HepG2 (cell line): ENCODE measurements at regions not wholly inside any gene's neighbourhood (a gene's known extent, or its start where the extent isn't known, plus 50 kb on each side); places are given as distances from the start of the nearest gene placed in this dataset.

Experiments
- ATAC-seq: fragments of 200-7000 bp; cut with Tn5 transposase; 3 replicates; pipeline ENCODE4 v1.9.1; 2020; ENCODE audit warnings: mild to moderate bottlenecking, moderate library complexity
- BruUV-seq: library from RNA; stranded (reverse); fragments of 400-500 nt; replicated peaks from 2 replicates; lab custom pipeline; 2021; lab: Mats Ljungman, UMichigan
- CTCF ChIA-PET: fragments of 300-600 bp; formaldehyde crosslinking; extraction: SDS; loops from one replicate; lab custom pipeline; 2021; ENCODE audit warnings: low total read pairs, inconsistent platforms, low intra/inter-chr PET ratio; lab: Yijun Ruan, JAX
- POLR2A ChIA-PET: fragments of 350-600 bp; sonication (Branson Sonifier 250); formaldehyde crosslinking; loops from one replicate; lab custom pipeline; 2020; ENCODE audit warnings: antibody characterized with exemption, inconsistent platforms; lab: Yijun Ruan, JAX
- DNase-seq: peaks from one replicate; pipeline ENCODE4 v3.0.0-alpha.2; 2015; ENCODE audit warnings: low spot score
- FAIRE-seq: peaks from 3 replicates; lab custom pipeline; 2011; peaks lifted over from hg19 to GRCh38; lab: Jason Lieb, UNC
- H2AFZ ChIP-seq: one replicate; pipeline ENCODE4 v1.6.1; 2011; ENCODE audit warnings: low read length, inconsistent platforms
- H3K27ac ChIP-seq: fragments of 300-600 bp; 3 replicates; pipeline ENCODE4 v1.8.0; 2011; ENCODE audit warnings: mixed run types, mild to moderate bottlenecking, mixed read lengths, low read length, inconsistent platforms; ENCODE audit not compliant: insufficient read depth; ENCODE audit errors: extremely low read length
- H3K27me3 ChIP-seq, 2 experiments: fragments of 200-600 bp in 1 of 2; 2 replicates in 1 of 2; 3 replicates in 1 of 2; pipeline versions ENCODE4 v1.6.0 to v1.8.0; 2011; ENCODE audit warnings: low read length in 2 of 2, mild to moderate bottlenecking in 2 of 2, moderate library complexity in 2 of 2, inconsistent platforms in 1 of 2; ENCODE audit not compliant: insufficient read depth in 2 of 2, control insufficient read depth in 1 of 2
- H3K36me3 ChIP-seq, 2 experiments: fragments of 200-600 bp in 1 of 2; replicated peaks in 1 of 2; 2 replicates in 1 of 2; 3 replicates in 1 of 2; pipeline versions ENCODE4 v1.5.1 to v1.8.0; 2011; ENCODE audit warnings: low read length in 2 of 2, inconsistent platforms in 1 of 2; ENCODE audit not compliant: insufficient read depth in 2 of 2, control insufficient read depth in 1 of 2
- H3K4me1 ChIP-seq: 2 replicates; pipeline ENCODE4 v1.5.1; 2012; ENCODE audit warnings: low read length, inconsistent platforms; ENCODE audit not compliant: insufficient read depth
- H3K4me2 ChIP-seq: 2 replicates; pipeline ENCODE4 v1.6.0; 2011; ENCODE audit warnings: low read depth, low read length, inconsistent platforms
- H3K4me3 ChIP-seq, 3 experiments: fragments of 200-600 bp in 1 of 3; sonication (generic), shearing (Covaris generic) in 1 of 3; replicated peaks in 1 of 3; 2 replicates each; pipeline ENCODE4 v1.5.1; 2011 to 2016; ENCODE audit warnings: low read length in 3 of 3, inconsistent platforms in 2 of 3, low read depth in 2 of 3, mild to moderate bottlenecking in 2 of 3, control low read depth in 1 of 3, mixed read lengths in 1 of 3; ENCODE audit not compliant: insufficient read depth in 1 of 3
- H3K79me2 ChIP-seq: one replicate; pipeline ENCODE4 v1.6.1; 2011; ENCODE audit warnings: low read length, inconsistent platforms; ENCODE audit not compliant: insufficient read depth
- H3K9ac ChIP-seq: 2 replicates; pipeline ENCODE4 v1.6.0; 2011; ENCODE audit warnings: mild to moderate bottlenecking, low read depth, low read length, inconsistent platforms; ENCODE audit not compliant: insufficient read depth
- H3K9me3 ChIP-seq: 2 replicates; pipeline ENCODE4 v1.5.1; 2012; ENCODE audit warnings: mild to moderate bottlenecking, low read length
- H4K20me1 ChIP-seq: 2 replicates; pipeline ENCODE4 v1.6.0; 2011; ENCODE audit warnings: inconsistent platforms, mild to moderate bottlenecking, low read length, moderate library complexity; ENCODE audit not compliant: insufficient read depth
- ATAD3A ChIP-seq: sonication (generic); formaldehyde crosslinking; IDR thresholded peaks from 2 replicates; pipeline ENCODE4 v1.4.0; 2020; ENCODE audit warnings: missing genetic modification reagents
- CC2D1A ChIP-seq: sonication (generic); formaldehyde crosslinking; IDR thresholded peaks from 2 replicates; pipeline ENCODE4 v1.8.1; 2023; ENCODE audit warnings: mild to moderate bottlenecking, missing genetic modification reagents
- CERS6 ChIP-seq: sonication (generic); formaldehyde crosslinking; IDR thresholded peaks from 2 replicates; pipeline ENCODE4 v1.5.0; 2020; ENCODE audit warnings: missing genetic modification reagents
- ELK4 ChIP-seq: sonication (generic); formaldehyde crosslinking; IDR thresholded peaks from 2 replicates; pipeline ENCODE4 v1.9.0; 2021; ENCODE audit warnings: missing genetic modification reagents, borderline replicate concordance
- JDP2 ChIP-seq: sonication (generic); formaldehyde crosslinking; IDR thresholded peaks from 2 replicates; pipeline ENCODE4 v1.8.1; 2022; ENCODE audit warnings: missing genetic modification reagents, borderline replicate concordance
- KDM5A ChIP-seq: fragments of 200-600 bp; sonication (generic); IDR thresholded peaks from 2 replicates; pipeline ENCODE4 v1.7.0; 2018; ENCODE audit warnings: antibody characterized with exemption, mild to moderate bottlenecking, low read length, borderline replicate concordance
- MBNL3 ChIP-seq: fragments of 250-450 bp; sonication (Bioruptor Pico); conservative IDR thresholded peaks from 2 replicates; pipeline ENCODE4 v1.8.0; 2022; ENCODE audit warnings: mild to moderate bottlenecking, inconsistent platforms
- PLRG1 ChIP-seq: fragments of 450-650 bp; conservative IDR thresholded peaks from 2 replicates; pipeline ENCODE4 v1.6.1; 2016
- RFX1 ChIP-seq: fragments of 450-650 bp; IDR thresholded peaks from 2 replicates; pipeline ENCODE4 v1.6.1; 2017
- ZNF660 ChIP-seq: sonication (generic); formaldehyde crosslinking; IDR thresholded peaks from 2 replicates; pipeline ENCODE4 v1.5.1; 2020; ENCODE audit warnings: mild to moderate bottlenecking, low read depth, missing genetic modification reagents, borderline replicate concordance
- ZSCAN21 ChIP-seq: sonication (generic); formaldehyde crosslinking; IDR thresholded peaks from 2 replicates; pipeline ENCODE4 v1.8.0; 2022; ENCODE audit warnings: mild to moderate bottlenecking, missing genetic modification reagents, moderate library complexity, borderline replicate concordance
- ZZZ3 ChIP-seq: sonication (generic); formaldehyde crosslinking; IDR thresholded peaks from 2 replicates; pipeline ENCODE4 v1.4.0; 2020; ENCODE audit warnings: missing genetic modification reagents, mild to moderate bottlenecking, borderline replicate concordance
- WGBS: methylation state at CpG from one replicate; pipeline ENCODE4 v1.1.6; 2017; ENCODE audit warnings: low lambda C conversion rate; 5-methylcytosine and 5-hydroxymethylcytosine counted together
- in situ Hi-C: cut with HindIII; loops from 2 replicates; pipeline ENCODE4 v1.10.0; 2017; ENCODE audit warnings: low pct_unique_long_range_greater_than_20kb; ENCODE audit not compliant: extremely low pct_ligation_motif_present
- intact Hi-C: fragments of 100-400 bp; cut with micrococcal nuclease; formaldehyde crosslinking; loops from one replicate; pipeline ENCODE4 v1.10.0; 2022; ENCODE audit not compliant: unreplicated experiment

- TF ChIP-seq ATAD3A (CRISPR knock-in tag), result no peak
- no peak for TF ChIP-seq CERS6 (CRISPR knock-in tag)
- peak; percentile 35; the same call in 1 of the 2 replicates for TF ChIP-seq RFX1
- no peak for TF ChIP-seq ZSCAN21 (CRISPR knock-in tag)
- no peaks in the 10 kb centered on the region for H3K36me3 ChIP-seq
- no peak overlapping the region for H3K4me2 ChIP-seq
- H2AFZ ChIP-seq, result no peak overlapping the region
- in situ Hi-C loops (no loop called here), intact Hi-C loops (no loop called here)
- no peak overlapping the region for H3K9ac ChIP-seq
- FAIRE-seq, result no peak
- H3K9me3 ChIP-seq, result peaks cover under 1% of the 10 kb centered on the region; the same call in 1 of the 2 replicates
- ChIA-PET CTCF (no interaction called here), POLR2A (interaction anchor here (0.5 kb wide), 1 partner anchor 703 kb away, joined by 3 read pairs; no protein-coding TSS in a partner anchor)
- no peaks in the 10 kb centered on the region for H4K20me1 ChIP-seq
- peaks cover 2 to 12% of the 10 kb centered on the region in 2 experiments; a peak in 2 of 5 replicates for H3K27me3 ChIP-seq
- WGBS, result 0% methylated on average over 6 of the region's 6 CpGs
- no peak for DNase-seq
- no peak for ATAC-seq
- H3K4me3 ChIP-seq, result no peak overlapping the region
- no peaks in the 10 kb centered on the region for H3K4me1 ChIP-seq
- no peaks in the 10 kb centered on the region for H3K79me2 ChIP-seq
- no peak overlapping the region for H3K27ac ChIP-seq
- no TSS peak for BruUV-seq
Measured at GRCh38 chr10:127802531-127803095, 65.6 kb downstream of the FOXI2 start.

GRCh38 chr10:127804696-127805095 lies 67.7 kb downstream of the FOXI2 start:
- H3K9me3 ChIP-seq, result no peaks in the 10 kb centered on the region
- intact Hi-C loops, result no loop called here
- H3K79me2 ChIP-seq, result no peaks in the 10 kb centered on the region
- 19% methylated on average over 5 of the region's 8 CpGs for WGBS
- ChIA-PET CTCF (no interaction called here), POLR2A (no interaction called here)
- H3K36me3 ChIP-seq, result no peaks in the 10 kb centered on the region
- no TSS peak for BruUV-seq
- in situ Hi-C loops, result no loop called here
- TF ChIP-seq ELK4 (CRISPR knock-in tag), result no peak
- TF ChIP-seq KDM5A, result no peak
- TF ChIP-seq JDP2, result no peak
- TF ChIP-seq ZZZ3, result no peak
- no peak for TF ChIP-seq CC2D1A (CRISPR knock-in tag)
- no peak for TF ChIP-seq PLRG1
- TF ChIP-seq ZNF660, result no peak
- TF ChIP-seq MBNL3 (CRISPR knock-in tag), result no peak
- FAIRE-seq, result no peak
- ATAC-seq, result no peak
- no peak overlapping the region for H3K4me3 ChIP-seq
- H3K9ac ChIP-seq, result no peak overlapping the region
- no peaks in the 10 kb centered on the region for H4K20me1 ChIP-seq
- no peak overlapping the region for H3K4me2 ChIP-seq
- peaks cover 2 to 15% of the 10 kb centered on the region in 2 experiments; a peak in 2 of 5 replicates for H3K27me3 ChIP-seq
- H3K27ac ChIP-seq, result no peak overlapping the region
- no peak overlapping the region for H2AFZ ChIP-seq
- no peaks in the 10 kb centered on the region for H3K4me1 ChIP-seq
- DNase-seq, result no peak
